Breast epithelium (tissue), 4 donors: ENCODE measurements at regions not wholly inside any gene's neighbourhood (a gene's known extent, or its start where the extent isn't known, plus 50 kb on each side); places are given as distances from the start of the nearest gene placed in this dataset.

Experiments used
- DNase-seq, 2 donors: peaks; one replicate each; pipeline ENCODE4 v3.0.0-alpha.2; 2019; ENCODE audit warnings: low spot score in 2 of 2
- H3K27ac ChIP-seq, 2 donors: fragments of 200-600 bp; sonication (generic) in 1 of 2; one replicate each; pipeline ENCODE4 v1.5.1; 2016 to 2019; ENCODE audit warnings: mild to moderate bottlenecking in 1 of 2
- H3K27me3 ChIP-seq, 2 donors: fragments of 200-600 bp; sonication (generic) in 1 of 2; one replicate each; pipeline versions ENCODE4 v1.5.1 to v1.6.0; 2017 to 2019; ENCODE audit warnings: control low read depth in 1 of 2, mild to moderate bottlenecking in 1 of 2
- H3K36me3 ChIP-seq: fragments of 200-600 bp; one replicate; pipeline ENCODE4 v1.5.1; 2019
- H3K4me1 ChIP-seq, 2 donors: fragments of 200-600 bp; sonication (generic); one replicate each; pipeline ENCODE4 v1.5.1; 2016 to 2019; ENCODE audit warnings: control low read depth in 1 of 2
- H3K4me3 ChIP-seq, 3 donors: fragments of 200-600 bp; sonication (generic); 1 replicate in 2 of 3; 2 replicates in 1 of 3; pipeline ENCODE4 v1.5.1; 2016 to 2019; ENCODE audit warnings: mild to moderate bottlenecking in 3 of 3, moderate library complexity in 2 of 3
- H3K9me3 ChIP-seq, 2 donors: fragments of 200-600 bp; sonication (generic) in 1 of 2; one replicate each; pipeline ENCODE4 v1.5.1; 2016 to 2019; ENCODE audit warnings: control low read depth in 1 of 2
- CTCF ChIP-seq, 3 donors: fragments of 450-650 bp; IDR thresholded peaks; one replicate each; pipeline ENCODE4 v1.5.1; 2016 to 2017; ENCODE audit warnings: antibody characterized with exemption in 3 of 3, mild to moderate bottlenecking in 3 of 3, moderate library complexity in 3 of 3
- POLR2A ChIP-seq: fragments of 450-650 bp; IDR thresholded peaks from one replicate; pipeline ENCODE4 v1.6.1; 2016; ENCODE audit warnings: antibody characterized with exemption, mild to moderate bottlenecking, moderate library complexity
- POLR2AphosphoS5 ChIP-seq, 3 donors: sonication (generic); formaldehyde crosslinking; IDR thresholded peaks; one replicate each; pipeline ENCODE4 v1.6.1; 2017; ENCODE audit warnings: antibody characterized with exemption in 3 of 3
- intact Hi-C: fragments of 100-400 bp; cut with DNase I; formaldehyde crosslinking; loops from one replicate; pipeline ENCODE4 v1.15.1; 2023; ENCODE audit warnings: low total_unique reads

GRCh38 chr1:57724535-57724934 is 300.7 kb upstream of the DAB1 start:
- Histone ChIP-seq H3K4me3 (no peak overlapping the region), H3K4me1 (no peaks in the 10 kb centered on the region), H3K27me3 (no peaks in the 10 kb centered on the region), H3K27ac (no peak overlapping the region), H3K9me3 (no peaks in the 10 kb centered on the region), H3K36me3 (no peaks in the 10 kb centered on the region)
- TF ChIP-seq POLR2A (no peak), CTCF (IDR thresholded peaks at IDR 0.05) (no peak), POLR2AphosphoS5 (IDR thresholded peaks at IDR 0.05) (no peak)
- intact Hi-C loops: no loop called here
- DNase-seq: no peak

GRCh38 chr1:57722285-57722978 is 298.6 kb upstream of the DAB1 start:
- no peak overlapping the region for H3K27ac ChIP-seq
- no peaks in the 10 kb centered on the region for H3K4me1 ChIP-seq
- no peak for DNase-seq
- no peaks in the 10 kb centered on the region for H3K9me3 ChIP-seq
- no peak for TF ChIP-seq POLR2AphosphoS5 (IDR thresholded peaks at IDR 0.05)
- no peak for TF ChIP-seq CTCF (IDR thresholded peaks at IDR 0.05)
- TF ChIP-seq POLR2A: no peak
- no peaks in the 10 kb centered on the region for H3K36me3 ChIP-seq
- no peaks in the 10 kb centered on the region for H3K27me3 ChIP-seq
- intact Hi-C loops: no loop called here
- no peak overlapping the region for H3K4me3 ChIP-seq

- no peak for DNase-seq
- TF ChIP-seq POLR2A (no peak), CTCF (IDR thresholded peaks at IDR 0.05) (no peak), POLR2AphosphoS5 (IDR thresholded peaks at IDR 0.05) (no peak)
- Histone ChIP-seq H3K27ac (no peak overlapping the region), H3K4me3 (no peak overlapping the region), H3K36me3 (no peaks in the 10 kb centered on the region), H3K9me3 (no peaks in the 10 kb centered on the region), H3K4me1 (no peaks in the 10 kb centered on the region), H3K27me3 (no peaks in the 10 kb centered on the region)
- intact Hi-C loops: no loop called here
These were observed 297.1 kb upstream of the DAB1 start for GRCh38 chr1:57721001-57721400.

GRCh38 chr1:57719274-57719673 is 295.4 kb upstream of the DAB1 start:
- Histone ChIP-seq H3K4me1 (no peaks in the 10 kb centered on the region), H3K36me3 (no peaks in the 10 kb centered on the region), H3K9me3 (no peaks in the 10 kb centered on the region), H3K27me3 (no peaks in the 10 kb centered on the region), H3K4me3 (no peak overlapping the region), H3K27ac (no peak overlapping the region)
- intact Hi-C loops: no loop called here
- DNase-seq: no peak
- no peak for TF ChIP-seq POLR2A
- no peak for TF ChIP-seq POLR2AphosphoS5 (IDR thresholded peaks at IDR 0.05)
- no peak for TF ChIP-seq CTCF (IDR thresholded peaks at IDR 0.05)

- no peak for DNase-seq
- Histone ChIP-seq H3K27me3 (no peaks in the 10 kb centered on the region), H3K9me3 (no peaks in the 10 kb centered on the region), H3K27ac (no peak overlapping the region), H3K4me1 (no peaks in the 10 kb centered on the region), H3K4me3 (no peak overlapping the region), H3K36me3 (no peaks in the 10 kb centered on the region)
- intact Hi-C loops: no loop called here
- TF ChIP-seq POLR2AphosphoS5 (IDR thresholded peaks at IDR 0.05): no peak
These were observed 289.6 kb upstream of the DAB1 start for GRCh38 chr1:57713501-57713900.

- no peaks in the 10 kb centered on the region for H3K36me3 ChIP-seq
- intact Hi-C loops: no loop called here
- H3K4me1 ChIP-seq: no peaks in the 10 kb centered on the region
- no peak for DNase-seq
- H3K27me3 ChIP-seq: no peaks in the 10 kb centered on the region
- TF ChIP-seq POLR2AphosphoS5 (IDR thresholded peaks at IDR 0.05): no peak
- TF ChIP-seq POLR2A: no peak
- no peak for TF ChIP-seq CTCF (IDR thresholded peaks at IDR 0.05)
- no peak overlapping the region for H3K4me3 ChIP-seq
- no peaks in the 10 kb centered on the region for H3K9me3 ChIP-seq
- H3K27ac ChIP-seq: no peak overlapping the region
These were observed 289.0 kb upstream of the DAB1 start for GRCh38 chr1:57712846-57713245.
